ENCODE measurements at regions not wholly inside any gene's neighbourhood (a gene's known extent, or its start where the extent isn't known, plus 50 kb on each side); places are given as distances from the start of the nearest gene placed in this dataset.
"Not testable (repeated sequence)": the region's sequence is repeated elsewhere in the genome, so short reads cannot be mapped to it uniquely, and the experiment has no call there.

DNA sequence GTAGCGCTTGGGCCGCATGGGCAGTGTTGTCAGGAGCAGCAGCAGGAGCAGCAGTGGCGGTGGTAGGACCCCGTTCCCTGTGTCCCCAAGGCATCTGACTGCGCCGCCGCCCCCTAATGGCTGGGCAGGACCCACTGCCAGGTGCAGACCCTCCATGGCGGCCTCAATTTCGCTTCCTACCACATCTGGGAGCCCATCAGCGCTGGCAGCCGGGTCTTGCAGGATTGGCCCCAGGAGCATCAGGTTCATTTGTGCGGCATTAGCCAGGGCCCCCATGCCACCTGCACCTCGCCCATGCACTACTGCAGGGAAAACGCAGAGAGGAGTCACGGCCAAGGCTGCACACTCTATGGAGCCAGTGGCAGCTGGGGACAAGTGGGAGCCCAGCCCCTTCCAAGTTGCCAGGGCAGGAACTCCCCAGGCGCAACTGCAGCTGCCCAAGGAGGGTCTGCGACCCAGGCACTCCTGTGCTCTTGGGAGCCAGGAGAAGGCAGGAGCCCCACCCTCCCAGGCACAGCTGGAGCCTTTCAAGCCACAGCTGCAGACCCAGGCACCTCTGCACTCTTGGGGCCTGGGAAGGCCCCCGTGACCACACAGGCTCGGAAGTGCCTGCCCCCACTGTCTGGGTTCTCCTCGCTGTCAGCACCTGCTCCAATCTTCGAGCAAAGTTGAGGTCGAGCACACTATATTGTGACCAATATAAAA is 594.2 kb downstream of the KCNJ18 start:
- 65 to 66% methylated on average over 16 to 22 of the region's 22 CpGs for WGBS, 2 donors
- H3K4me3 ChIP-seq, result no peak overlapping the region
- no peak for DNase-seq

DNA sequence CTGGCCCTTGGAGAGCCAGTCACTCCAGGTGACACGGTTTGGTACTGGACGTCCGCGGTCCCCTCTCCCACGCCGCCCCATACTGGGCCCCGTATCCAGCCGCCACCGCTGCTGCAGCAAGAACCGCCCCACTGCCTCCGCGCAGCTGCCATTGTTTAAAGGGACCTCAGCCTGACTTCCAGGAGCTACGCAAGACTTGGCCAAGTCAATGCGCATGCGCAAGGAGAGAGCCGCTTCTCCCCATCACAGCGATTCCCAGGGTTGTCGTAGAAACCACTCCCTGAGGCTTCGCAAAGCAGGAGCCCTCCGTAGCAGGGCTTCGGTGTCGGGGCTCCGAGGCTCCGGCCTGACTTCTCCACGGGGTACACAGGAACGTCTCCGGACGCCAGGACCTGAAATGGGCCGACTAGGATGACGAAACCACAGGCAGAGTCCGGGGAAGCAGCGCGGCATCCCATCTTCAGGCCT is 606.2 kb downstream of the KCNJ18 start:
- H3K27me3 ChIP-seq; H3K36me3 ChIP-seq (ENCODE audit: low read depth, missing control alignments); intact Hi-C loops (cut with DNase I; ENCODE audit: low total_unique reads); H3K9me3 ChIP-seq; H3K27ac ChIP-seq; H3K4me1 ChIP-seq: not testable (repeated sequence)
- DNase-seq, result peak; percentile 56
- WGBS, 2 donors, result 78 to 80% methylated on average over 2 to 21 of the region's 33 CpGs
- peak overlapping the region in 1 of 2 donors; percentile 43 for H3K4me3 ChIP-seq

More for the DNA sequence above, 594.2 kb downstream of the KCNJ18 start:
- intact Hi-C loops (cut with DNase I; ENCODE audit: low total_unique reads), result no loop called here
- H3K4me1 ChIP-seq, result no peaks in the 10 kb centered on the region
- H3K36me3 ChIP-seq (ENCODE audit: low read depth, missing control alignments), result no peaks in the 10 kb centered on the region
- H3K27me3 ChIP-seq, result no peaks in the 10 kb centered on the region
- H3K9me3 ChIP-seq, result no peaks in the 10 kb centered on the region
- H3K27ac ChIP-seq, result no peak overlapping the region
- no peak for TF ChIP-seq CTCF (IDR thresholded peaks at IDR 0.05)
- TF ChIP-seq POLR2A (IDR thresholded peaks at IDR 0.05), result no peak

GRCh38 chr17:22300177-22300576 is 607.9 kb downstream of the KCNJ18 start:
- Histone ChIP-seq H3K9me3 (no peaks in the 10 kb centered on the region), H3K4me1 (no peaks in the 10 kb centered on the region), H3K36me3 (ENCODE audit: low read depth, missing control alignments) (no peaks in the 10 kb centered on the region), H3K27me3 (no peaks in the 10 kb centered on the region), H3K27ac (no peak overlapping the region), H3K4me3 (peak overlapping the region in 1 of 2 donors; percentile 39)
- TF ChIP-seq POLR2A (IDR thresholded peaks at IDR 0.05) (no peak), CTCF (IDR thresholded peaks at IDR 0.05) (no peak)
- intact Hi-C loops (cut with DNase I; ENCODE audit: low total_unique reads), result no loop called here
- WGBS, 2 donors, result 64 to 65% methylated on average over 11 of the region's 11 CpGs
- no peak for DNase-seq

- intact Hi-C loops (cut with DNase I; ENCODE audit: low total_unique reads), result no loop called here
- Histone ChIP-seq H3K4me3 (peak overlapping the region in 1 of 2 donors; percentile 39), H3K9me3 (no peaks in the 10 kb centered on the region), H3K27ac (no peak overlapping the region), H3K36me3 (ENCODE audit: low read depth, missing control alignments) (no peaks in the 10 kb centered on the region), H3K4me1 (no peaks in the 10 kb centered on the region), H3K27me3 (no peaks in the 10 kb centered on the region)
- TF ChIP-seq POLR2A (IDR thresholded peaks at IDR 0.05) (no peak), CTCF (IDR thresholded peaks at IDR 0.05) (no peak)
- WGBS, 2 donors, result 61 to 71% methylated on average over 23 to 40 of the region's 48 CpGs
- peak; percentile 73 for DNase-seq
Measured at GRCh38 chr17:22300731-22301352, 608.5 kb downstream of the KCNJ18 start.

DNA sequence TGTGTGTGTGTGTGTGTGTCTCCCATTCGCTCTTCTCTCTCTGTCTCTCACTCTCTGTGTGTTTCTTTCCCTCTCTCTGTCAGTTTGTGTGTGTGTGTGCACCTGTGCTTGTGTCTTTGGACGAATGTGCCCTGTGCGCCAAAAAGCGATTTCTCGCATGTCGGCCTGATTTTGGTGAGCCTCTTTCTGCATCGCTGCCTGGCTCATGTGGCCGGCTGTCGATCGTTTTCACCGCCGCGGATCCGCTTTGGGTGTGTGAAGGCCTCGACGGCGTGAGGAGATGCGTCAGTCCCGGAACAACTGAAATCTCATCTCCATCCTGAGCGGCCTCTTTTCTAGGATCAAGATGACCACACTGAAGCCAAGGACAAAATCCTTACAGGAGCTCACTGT is 609.0 kb downstream of the KCNJ18 start:
- Histone ChIP-seq H3K27ac (no peak overlapping the region), H3K9me3 (no peaks in the 10 kb centered on the region), H3K4me3 (no peak overlapping the region), H3K36me3 (ENCODE audit: low read depth, missing control alignments) (no peaks in the 10 kb centered on the region), H3K4me1 (no peaks in the 10 kb centered on the region), H3K27me3 (no peaks in the 10 kb centered on the region)
- TF ChIP-seq POLR2A (IDR thresholded peaks at IDR 0.05), result no peak
- no peak for TF ChIP-seq CTCF (IDR thresholded peaks at IDR 0.05)
- no peak for DNase-seq
- intact Hi-C loops (cut with DNase I; ENCODE audit: low total_unique reads), result no loop called here
- WGBS, 2 donors, result 54 to 67% methylated on average over 20 of the region's 20 CpGs

Data from testis (tissue), 2 donors.